H1 (cell line): ENCODE measurements at regions not wholly inside any gene's neighbourhood (a gene's known extent, or its start where the extent isn't known, plus 50 kb on each side); places are given as distances from the start of the nearest gene placed in this dataset.

Experiments used
- CTCF ChIA-PET: fragments of 300-600 bp; sonication (Branson Sonifier 250); formaldehyde crosslinking; loops from one replicate; lab custom pipeline; 2021; ENCODE audit not compliant: partially characterized antibody; lab: Charles Lee
- POLR2A ChIA-PET: fragments of 300-600 bp; sonication (Branson Sonifier 250); formaldehyde crosslinking; loops from one replicate; lab custom pipeline; 2021; ENCODE audit warnings: inconsistent platforms; ENCODE audit not compliant: partially characterized antibody; lab: Charles Lee
- DNase-seq, 2 experiments: peaks; one replicate each; pipeline versions ENCODE4 v3.0.0 to v3.0.0-alpha.2; 2010 to 2022; ENCODE audit warnings: low spot score in 2 of 2, low read depth in 1 of 2, mixed read lengths in 1 of 2
- FAIRE-seq: peaks from 2 replicates; lab custom pipeline; 2011; peaks lifted over from hg19 to GRCh38; lab: Jason Lieb, UNC
- H2AFZ ChIP-seq: 2 replicates; pipeline ENCODE4 v1.8.1; 2012; ENCODE audit warnings: low read length, inconsistent platforms
- H2AK5ac ChIP-seq: 2 replicates; pipeline ENCODE4 v1.6.1; 2013; ENCODE audit warnings: low read depth, low read length
- H2BK120ac ChIP-seq: replicated peaks from 2 replicates; pipeline ENCODE3; 2013; ENCODE audit warnings: low read depth, low read length, inconsistent platforms
- H2BK12ac ChIP-seq: 2 replicates; pipeline ENCODE4 v1.6.1; 2013; ENCODE audit warnings: low read depth, low read length
- H2BK15ac ChIP-seq: 2 replicates; pipeline ENCODE4 v1.6.1; 2013; ENCODE audit warnings: low read length
- H2BK20ac ChIP-seq: 2 replicates; pipeline ENCODE4 v1.6.1; 2013; ENCODE audit warnings: low read length
- H2BK5ac ChIP-seq: 2 replicates; pipeline ENCODE4 v1.6.1; 2013; ENCODE audit warnings: low read depth, low read length
- H3K14ac ChIP-seq: 2 replicates; pipeline ENCODE4 v1.6.1; 2013; ENCODE audit warnings: inconsistent platforms; ENCODE audit not compliant: insufficient read length
- H3K18ac ChIP-seq: 2 replicates; pipeline ENCODE4 v1.6.1; 2013; ENCODE audit warnings: low read length; ENCODE audit errors: extremely low read depth
- H3K23ac ChIP-seq: 2 replicates; pipeline ENCODE4 v1.6.1; 2013; ENCODE audit warnings: inconsistent platforms; ENCODE audit not compliant: insufficient read length
- H3K23me2 ChIP-seq: 2 replicates; pipeline ENCODE4 v1.6.1; 2013; ENCODE audit warnings: low read depth, low read length
- H3K27ac ChIP-seq: 2 replicates; pipeline ENCODE4 v1.6.1; 2011; ENCODE audit warnings: low read depth, low read length, inconsistent platforms
- H3K27me3 ChIP-seq, 4 experiments: replicated peaks in 1 of 4; 1 replicate in 1 of 4; 2 replicates in 3 of 4; pipeline versions ENCODE4 v1.6.1 to v1.8.1; 2011 to 2013; ENCODE audit warnings: low read length in 3 of 4, mild to moderate bottlenecking in 3 of 4, inconsistent platforms in 2 of 4, mixed read lengths in 2 of 4, moderate library complexity in 1 of 4; ENCODE audit not compliant: control insufficient read depth in 3 of 4, insufficient read depth in 3 of 4; ENCODE audit errors: extremely low read depth in 1 of 4
- H3K36me3 ChIP-seq, 4 experiments: 2 replicates each; pipeline versions ENCODE4 v1.6.1 to v1.8.1; 2011 to 2013; ENCODE audit warnings: mild to moderate bottlenecking in 4 of 4, low read length in 3 of 4, moderate library complexity in 2 of 4, control low read depth in 1 of 4, inconsistent platforms in 1 of 4; ENCODE audit not compliant: insufficient read depth in 4 of 4, control insufficient read depth in 2 of 4
- H3K4ac ChIP-seq: replicated peaks from 2 replicates; pipeline ENCODE3; 2013; ENCODE audit warnings: low read length, low read depth, mixed read lengths, inconsistent platforms; ENCODE audit not compliant: insufficient read length
- H3K4me1 ChIP-seq, 4 experiments: replicated peaks in 1 of 4; 1 replicate in 1 of 4; 2 replicates in 3 of 4; pipeline versions ENCODE4 v1.6.1 to v1.8.1; 2011 to 2013; ENCODE audit warnings: low read length in 3 of 4, inconsistent platforms in 2 of 4, mixed read lengths in 1 of 4; ENCODE audit not compliant: insufficient read depth in 4 of 4, control insufficient read depth in 3 of 4
- H3K4me2 ChIP-seq, 2 experiments: 2 replicates each; pipeline versions ENCODE4 v1.6.1 to v1.8.1; 2011 to 2013; ENCODE audit warnings: low read depth in 2 of 2, low read length in 2 of 2, control low read depth in 1 of 2, inconsistent platforms in 1 of 2, mild to moderate bottlenecking in 1 of 2; ENCODE audit not compliant: insufficient read depth in 1 of 2
- H3K4me3 ChIP-seq, 4 experiments: fragments of 200-600, 300-600 bp in 1 of 4; sonication (generic), shearing (Covaris generic), sonication (Bioruptor Twin) in 1 of 4; 2 replicates each; pipeline versions ENCODE4 v1.5.1 to v1.8.1; 2011 to 2016; ENCODE audit warnings: low read length in 4 of 4, low read depth in 3 of 4, control low read depth in 2 of 4, inconsistent platforms in 2 of 4, mild to moderate bottlenecking in 2 of 4, mixed read lengths in 1 of 4, moderate library complexity in 1 of 4; ENCODE audit not compliant: insufficient read depth in 2 of 4; ENCODE audit errors: extremely low read depth in 1 of 4
- H3K56ac ChIP-seq: replicated peaks from 2 replicates; pipeline ENCODE3; 2013; ENCODE audit warnings: low read depth, mild to moderate bottlenecking, mixed read lengths, low read length, inconsistent platforms; ENCODE audit not compliant: insufficient read length
- H3K79me1 ChIP-seq: 2 replicates; pipeline ENCODE4 v1.6.1; 2013; ENCODE audit warnings: low read depth, low read length, control low read depth
- H3K79me2 ChIP-seq, 2 experiments: 2 replicates each; pipeline versions ENCODE4 v1.6.1 to v1.8.1; 2012 to 2013; ENCODE audit warnings: low read length in 2 of 2, mild to moderate bottlenecking in 2 of 2, inconsistent platforms in 1 of 2; ENCODE audit not compliant: insufficient read depth in 2 of 2, control insufficient read depth in 1 of 2
- H3K9ac ChIP-seq, 4 experiments: replicated peaks in 1 of 4; 1 replicate in 1 of 4; 2 replicates in 3 of 4; pipeline versions ENCODE4 v1.6.1 to v1.8.1; 2011 to 2013; ENCODE audit warnings: low read depth in 3 of 4, low read length in 3 of 4, control low read depth in 2 of 4, mild to moderate bottlenecking in 2 of 4, moderate library complexity in 2 of 4, inconsistent platforms in 1 of 4; ENCODE audit errors: extremely low read depth in 1 of 4
- H3K9me3 ChIP-seq, 2 experiments: 2 replicates each; pipeline versions ENCODE4 v1.6.1 to v1.8.1; 2012 to 2013; ENCODE audit warnings: mild to moderate bottlenecking in 2 of 2, moderate library complexity in 2 of 2, control low read depth in 1 of 2, inconsistent platforms in 1 of 2, low read depth in 1 of 2, low read length in 1 of 2, mixed read lengths in 1 of 2; ENCODE audit not compliant: insufficient read depth in 2 of 2
- H4K20me1 ChIP-seq, 2 experiments: replicated peaks in 1 of 2; 2 replicates each; pipeline versions ENCODE3 to v1.8.1; 2011 to 2013; ENCODE audit warnings: inconsistent platforms in 2 of 2, low read length in 2 of 2, mild to moderate bottlenecking in 1 of 2; ENCODE audit not compliant: insufficient read depth in 2 of 2, control insufficient read depth in 1 of 2
- H4K5ac ChIP-seq: 2 replicates; pipeline ENCODE4 v1.6.1; 2013; ENCODE audit warnings: low read length, low read depth, mixed read lengths, inconsistent platforms; ENCODE audit not compliant: insufficient read length
- H4K8ac ChIP-seq: 2 replicates; pipeline ENCODE4 v1.8.0; 2013; ENCODE audit warnings: mild to moderate bottlenecking, moderate library complexity, low read length, inconsistent platforms; ENCODE audit not compliant: insufficient read depth; ENCODE audit errors: extremely low read depth
- H4K91ac ChIP-seq: replicated peaks from 2 replicates; pipeline ENCODE3; 2013; ENCODE audit warnings: low read length, mixed read lengths, inconsistent platforms; ENCODE audit not compliant: insufficient read length
- GTF2F1 ChIP-seq: IDR thresholded peaks from 2 replicates; pipeline ENCODE4 v1.6.1; 2012; ENCODE audit warnings: low read depth, low read length, improper control_type of control experiment, borderline replicate concordance
- NRF1 ChIP-seq: IDR thresholded peaks from 2 replicates; pipeline ENCODE4 v1.6.1; 2011; ENCODE audit warnings: mild to moderate bottlenecking, low read depth, low read length, improper control_type of control experiment
- TF ChIP-seq, protein P1 (sequence below): IDR thresholded peaks from 2 replicates; pipeline ENCODE4 v1.6.1; 2011; ENCODE audit warnings: low read length, improper control_type of control experiment
- TF ChIP-seq, protein P2 (sequence below): IDR thresholded peaks from 2 replicates; pipeline ENCODE4 v1.6.1; 2011; ENCODE audit warnings: low read depth, mild to moderate bottlenecking, low read length; ENCODE audit not compliant: insufficient read depth

DNA sequence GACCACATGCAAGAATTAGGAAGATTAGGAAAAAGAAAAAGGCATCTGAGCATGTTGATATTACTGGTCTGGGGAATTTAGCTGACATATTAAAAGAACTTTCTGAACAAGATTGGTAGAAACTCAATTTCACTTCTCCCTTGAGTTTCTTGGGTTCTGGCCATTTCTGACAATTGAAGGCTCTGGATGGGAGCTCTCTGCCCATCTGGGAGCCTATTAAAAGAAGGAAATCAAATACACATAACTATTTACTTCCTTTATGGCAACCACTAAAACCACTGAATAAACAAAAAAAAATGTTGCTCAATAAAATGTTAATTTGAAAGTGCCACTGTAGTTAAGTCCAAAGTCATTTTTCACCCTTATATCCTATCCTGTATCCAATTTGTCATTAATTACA lies 216.8 kb upstream of the HNMT start:
- no peaks in the 10 kb centered on the region for H3K23me2 ChIP-seq
- H3K27ac ChIP-seq: no peak overlapping the region
- no peak overlapping the region for H3K23ac ChIP-seq
- no peak overlapping the region for H3K4me3 ChIP-seq
- H3K4ac ChIP-seq: no peak overlapping the region
- H2BK12ac ChIP-seq: no peak overlapping the region
- H2AFZ ChIP-seq: no peak overlapping the region
- TF ChIP-seq GTF2F1 (no peak), NRF1 (no peak)
- TF ChIP-seq, protein P1, sequence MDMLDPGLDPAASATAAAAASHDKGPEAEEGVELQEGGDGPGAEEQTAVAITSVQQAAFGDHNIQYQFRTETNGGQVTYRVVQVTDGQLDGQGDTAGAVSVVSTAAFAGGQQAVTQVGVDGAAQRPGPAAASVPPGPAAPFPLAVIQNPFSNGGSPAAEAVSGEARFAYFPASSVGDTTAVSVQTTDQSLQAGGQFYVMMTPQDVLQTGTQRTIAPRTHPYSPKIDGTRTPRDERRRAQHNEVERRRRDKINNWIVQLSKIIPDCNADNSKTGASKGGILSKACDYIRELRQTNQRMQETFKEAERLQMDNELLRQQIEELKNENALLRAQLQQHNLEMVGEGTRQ: no peak
- TF ChIP-seq, protein P2, sequence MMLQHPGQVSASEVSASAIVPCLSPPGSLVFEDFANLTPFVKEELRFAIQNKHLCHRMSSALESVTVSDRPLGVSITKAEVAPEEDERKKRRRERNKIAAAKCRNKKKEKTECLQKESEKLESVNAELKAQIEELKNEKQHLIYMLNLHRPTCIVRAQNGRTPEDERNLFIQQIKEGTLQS: no peak
- H3K9me3 ChIP-seq: no peaks in the 10 kb centered on the region
- no peak overlapping the region for H3K4me2 ChIP-seq
- H4K5ac ChIP-seq: no peak overlapping the region
- peaks cover 0 to 8% (median 3%) of the 10 kb centered on the region in 4 experiments; a peak in 2 of 7 replicates for H3K4me1 ChIP-seq
- H2BK5ac ChIP-seq: no peak overlapping the region
- no peak overlapping the region for H4K91ac ChIP-seq
- no peaks in the 10 kb centered on the region for H3K36me3 ChIP-seq
- no peak overlapping the region for H2BK20ac ChIP-seq
- FAIRE-seq (no peak), DNase-seq (no peak)
- CTCF ChIA-PET: no interaction called here
- H2BK15ac ChIP-seq: no peak overlapping the region
- H3K14ac ChIP-seq: no peak overlapping the region
- H3K79me2 ChIP-seq: no peaks in the 10 kb centered on the region
- POLR2A ChIA-PET: no interaction called here
- no peaks in the 10 kb centered on the region for H4K20me1 ChIP-seq
- no peaks in the 10 kb centered on the region for H3K27me3 ChIP-seq
- no peak overlapping the region for H4K8ac ChIP-seq
- H3K9ac ChIP-seq: no peak overlapping the region
- H3K79me1 ChIP-seq: no peaks in the 10 kb centered on the region
- no peak overlapping the region for H2BK120ac ChIP-seq
- no peak overlapping the region for H3K18ac ChIP-seq
- no peak overlapping the region for H3K56ac ChIP-seq
- H2AK5ac ChIP-seq: no peak overlapping the region
